GM12864 (cell line): ENCODE measurements at regions not wholly inside any gene's neighbourhood (a gene's known extent, or its start where the extent isn't known, plus 50 kb on each side); places are given as distances from the start of the nearest gene placed in this dataset.

Experiments used
- DNase-seq: peaks from one replicate; pipeline ENCODE4 v3.0.0-alpha.2; 2011; ENCODE audit warnings: low read depth
- H3K4me3 ChIP-seq: 2 replicates; pipeline ENCODE4 v1.5.1; 2011; ENCODE audit warnings: mild to moderate bottlenecking, low read depth, low read length, control low read depth
- CTCF ChIP-seq: IDR thresholded peaks from 2 replicates; pipeline ENCODE4 v1.5.1; 2011; ENCODE audit warnings: low read depth, mild to moderate bottlenecking, moderate library complexity, low read length, control low read depth, inconsistent platforms; ENCODE audit errors: missing control alignments

GRCh38 chr5:4229414-4230292 lies 634.0 kb downstream of the IRX1 start:
- TF ChIP-seq CTCF, result no peak

GRCh38 chr5:4230471-4230785 lies 634.8 kb downstream of the IRX1 start:
- DNase-seq, result no peak
- H3K4me3 ChIP-seq, result no peak overlapping the region
- TF ChIP-seq CTCF, result no peak

More at GRCh38 chr5:4229414-4230292, 634.0 kb downstream of the IRX1 start:
- no peak overlapping the region for H3K4me3 ChIP-seq
- no peak for DNase-seq

GRCh38 chr5:4230786-4231641 lies 635.4 kb downstream of the IRX1 start:
- DNase-seq, result no peak

DNA sequence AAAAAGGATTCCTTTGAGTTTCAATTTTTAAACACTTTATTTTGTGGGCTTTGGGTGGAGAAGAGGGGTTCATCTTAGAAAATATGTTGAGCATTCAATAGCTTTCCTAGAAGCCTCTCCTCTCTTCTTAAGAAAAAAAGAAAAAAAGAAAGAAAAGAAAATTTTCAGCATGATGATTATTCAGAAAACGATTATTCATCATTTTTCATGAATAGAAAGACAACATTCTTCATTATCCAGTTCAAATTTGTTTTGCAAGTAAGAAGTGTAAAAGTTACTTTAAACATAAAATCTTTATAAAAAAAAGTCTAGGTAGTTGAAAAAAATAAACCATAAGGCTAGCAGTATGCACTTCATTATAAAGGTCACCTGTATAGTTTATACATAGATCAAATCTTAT lies 636.5 kb downstream of the IRX1 start:
- no peak for DNase-seq
- no peak overlapping the region for H3K4me3 ChIP-seq
- no peak for TF ChIP-seq CTCF

More at GRCh38 chr5:4230786-4231641, 635.4 kb downstream of the IRX1 start:
- H3K4me3 ChIP-seq, result no peak overlapping the region
- TF ChIP-seq CTCF, result no peak

DNA sequence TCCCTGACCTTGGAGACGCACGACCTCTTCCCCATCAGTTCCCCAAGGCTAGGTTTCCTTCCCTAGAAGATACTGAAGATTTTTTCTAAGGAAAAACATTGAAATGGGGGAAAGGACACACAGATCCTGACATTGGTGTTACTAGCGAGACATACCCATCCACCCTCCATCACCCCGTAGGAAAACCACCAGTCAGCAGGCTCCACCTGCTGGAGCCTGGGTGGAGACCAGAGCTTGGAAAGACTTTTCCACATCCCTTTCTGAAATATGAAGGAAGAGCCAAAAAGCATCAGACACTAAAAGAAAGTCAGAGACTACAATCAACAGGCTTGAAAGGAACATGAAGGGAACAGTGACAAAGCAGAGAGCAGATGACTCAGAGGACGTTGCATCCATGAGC lies 638.0 kb downstream of the IRX1 start:
- TF ChIP-seq CTCF, result no peak
- H3K4me3 ChIP-seq, result no peak overlapping the region
- DNase-seq, result no peak

DNA sequence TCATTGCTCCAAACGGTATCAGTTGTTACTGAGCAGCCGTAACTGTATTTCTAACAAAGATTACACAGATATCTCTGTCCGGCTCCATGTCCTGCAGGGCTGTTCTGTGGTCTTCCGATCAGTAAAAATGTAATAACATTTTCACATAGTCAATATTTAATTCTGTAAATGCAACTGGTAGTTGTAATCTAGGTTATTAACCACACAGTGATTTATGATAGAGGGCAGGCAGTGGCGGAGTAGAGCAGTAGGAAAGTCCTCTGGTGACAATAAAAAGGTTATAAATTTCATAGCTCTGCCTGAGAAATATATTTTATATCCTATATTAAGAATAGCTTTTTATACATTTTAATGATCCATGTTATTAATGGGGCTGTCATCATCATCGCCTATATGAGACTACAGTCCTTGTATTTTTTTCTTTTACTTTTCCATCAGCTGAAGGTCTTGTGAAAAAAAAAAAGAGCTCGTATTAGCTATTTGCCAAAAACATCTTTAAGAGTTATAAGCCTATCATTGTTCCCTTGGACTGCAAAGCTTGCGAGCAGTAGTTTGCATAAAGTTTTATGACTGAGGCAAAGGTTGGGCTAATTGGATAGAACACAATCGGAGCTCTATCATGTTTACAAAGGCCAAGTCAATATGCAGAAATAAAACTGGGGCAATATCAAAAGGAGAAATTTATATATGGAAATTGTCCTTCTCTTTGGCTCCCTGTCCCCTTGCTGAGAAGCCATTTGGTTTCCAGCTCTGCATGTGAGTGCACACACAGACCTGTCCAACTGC lies 648.0 kb downstream of the IRX1 start:
- H3K4me3 ChIP-seq, result no peak overlapping the region
- TF ChIP-seq CTCF, result no peak
- DNase-seq, result no peak
